Fibroblast of skin of scalp (primary cell): ENCODE measurements at regions not wholly inside any gene's neighbourhood (a gene's known extent, or its start where the extent isn't known, plus 50 kb on each side); places are given as distances from the start of the nearest gene placed in this dataset.
"Not testable (repeated sequence)": the region's sequence is repeated elsewhere in the genome, so short reads cannot be mapped to it uniquely, and the experiment has no call there.

ENCODE experiments used
- DNase-seq: peaks from one replicate; pipeline ENCODE4 v3.0.0-alpha.2; 2013

DNA sequence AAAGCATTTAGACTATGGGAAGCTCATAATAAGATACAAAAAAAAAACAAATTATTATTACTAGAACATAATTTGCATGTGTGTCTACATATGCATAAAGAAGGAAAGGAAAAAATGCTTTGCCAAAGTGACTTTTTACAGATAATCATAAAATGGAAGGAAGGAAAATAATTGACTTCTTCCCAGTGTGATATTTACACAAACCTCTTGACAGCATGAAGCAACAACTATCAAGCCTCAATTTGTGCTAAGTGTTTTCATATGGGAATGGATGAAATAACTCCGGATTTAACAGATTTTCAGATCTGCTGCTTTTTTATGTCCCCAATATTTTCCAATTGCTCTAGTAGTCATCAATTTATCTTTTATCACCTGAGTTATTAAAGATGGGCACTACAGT is 275.9 kb upstream of the REG3G start:
- no peak for DNase-seq

DNA sequence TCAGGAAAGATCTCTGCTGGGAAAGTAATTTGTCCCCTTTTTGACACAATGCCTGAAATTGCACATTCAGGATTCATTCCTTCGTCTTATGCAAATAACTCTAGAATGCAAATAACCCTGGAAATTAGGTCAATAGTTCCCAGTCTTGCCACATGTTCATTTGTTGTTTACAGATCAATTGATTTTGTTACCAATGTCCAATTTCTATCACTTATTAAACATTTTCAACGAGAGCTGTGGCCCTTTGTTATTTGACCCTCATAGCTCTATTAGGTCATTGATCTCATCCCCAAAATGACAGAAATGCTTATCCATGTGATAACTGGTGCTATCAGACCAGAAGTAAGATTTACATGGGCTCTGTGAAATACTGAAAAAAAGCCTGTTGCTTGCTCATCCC is 275.3 kb upstream of the REG3G start:
- no peak for DNase-seq

DNA sequence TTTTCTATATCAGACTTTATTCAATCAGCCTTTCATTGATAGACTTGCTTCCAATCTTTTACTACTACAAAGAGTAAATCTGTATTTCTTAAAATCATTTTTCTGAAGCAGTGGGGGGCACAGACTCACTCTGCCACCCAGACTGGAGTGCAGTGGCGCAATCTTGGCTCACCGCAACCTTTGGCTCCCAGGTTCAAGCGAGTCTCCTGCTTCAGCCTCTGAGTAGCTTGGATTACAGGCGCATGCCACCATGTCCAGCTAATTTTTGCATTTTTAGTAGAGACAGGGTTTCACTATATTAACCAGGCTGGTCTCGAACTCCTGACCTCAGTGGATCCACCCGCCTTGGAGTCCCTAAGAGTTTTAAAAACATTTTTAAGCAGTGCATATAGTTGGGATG is 270.6 kb upstream of the REG3G start:
- no peak for DNase-seq

DNA sequence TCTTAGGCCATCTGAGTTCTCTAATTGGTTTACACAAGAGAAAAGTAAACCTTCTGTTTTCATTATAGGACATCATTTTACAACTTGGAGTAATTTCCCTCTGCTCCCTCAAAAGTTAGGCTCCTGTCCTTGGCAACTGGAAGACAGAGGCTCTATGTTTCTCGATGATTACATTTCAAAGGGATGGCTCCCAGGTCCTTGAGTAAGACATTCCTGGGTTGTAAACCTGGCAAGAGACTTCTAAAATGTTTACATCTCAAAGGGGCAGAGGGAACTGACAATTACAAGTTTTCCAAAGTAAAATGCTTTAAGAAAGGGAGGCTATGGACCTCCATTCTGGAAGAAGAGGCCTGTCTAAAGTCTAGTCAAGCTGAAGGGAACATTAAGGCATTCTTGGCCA is 268.3 kb upstream of the REG3G start:
- DNase-seq: no peak

DNA sequence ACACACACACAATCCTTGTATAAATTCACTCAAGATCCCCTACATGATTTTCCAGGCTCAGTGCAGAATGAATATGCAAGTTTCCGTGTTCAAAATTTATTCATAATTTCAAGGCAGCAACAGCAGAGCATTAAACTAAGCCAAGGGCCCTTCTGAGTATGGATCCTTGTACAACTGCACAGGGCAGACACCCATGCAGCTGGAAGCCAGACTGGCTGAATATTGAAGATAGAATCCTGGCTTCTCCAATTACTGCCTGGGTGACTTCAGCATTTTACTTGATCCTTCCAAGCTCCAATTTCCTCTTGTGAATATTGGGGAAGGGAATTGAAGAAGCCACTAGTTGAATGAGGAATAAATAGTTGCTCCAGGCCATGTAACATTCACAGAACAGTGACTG is 267.9 kb upstream of the REG3G start:
- DNase-seq: no peak

DNA sequence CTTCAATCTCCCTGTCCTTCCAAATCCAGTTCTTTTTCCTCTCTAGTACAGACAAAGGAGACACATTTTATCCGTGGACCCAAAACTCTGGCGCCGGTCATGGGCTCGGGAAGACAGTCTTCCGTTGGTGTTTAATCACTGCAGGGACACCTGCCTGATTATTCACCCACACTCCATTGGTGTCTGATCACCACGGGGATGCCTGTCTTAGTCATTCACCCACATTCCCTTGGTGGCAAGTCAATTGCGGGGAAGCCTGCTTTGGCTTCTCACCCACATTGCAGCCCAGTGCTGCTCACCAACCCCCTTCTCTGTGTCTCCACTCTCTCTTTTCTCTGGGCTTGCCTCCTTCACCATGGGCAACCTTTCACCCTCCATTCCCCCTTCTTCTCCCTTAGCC is 266.7 kb upstream of the REG3G start:
- not testable (repeated sequence) for DNase-seq

DNA sequence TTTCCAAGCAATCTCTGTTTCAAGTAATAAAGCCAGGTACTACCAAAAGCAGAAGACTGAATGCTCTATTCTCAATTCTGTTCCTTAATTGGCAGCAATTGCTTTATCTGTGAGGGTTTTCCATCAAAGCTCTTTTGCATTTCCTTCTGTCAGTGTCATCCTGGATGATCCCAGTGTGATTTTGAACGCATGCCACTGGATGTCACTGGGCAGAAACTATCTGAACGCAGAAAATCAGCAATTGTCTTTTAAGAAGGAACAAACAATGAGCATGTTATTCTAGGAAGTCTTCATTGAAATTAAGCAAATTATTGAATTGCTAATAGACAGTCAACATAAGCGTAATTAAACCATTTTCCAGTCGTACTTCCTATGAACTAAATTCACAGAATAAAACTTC is 259.0 kb upstream of the REG3G start:
- no peak for DNase-seq

DNA sequence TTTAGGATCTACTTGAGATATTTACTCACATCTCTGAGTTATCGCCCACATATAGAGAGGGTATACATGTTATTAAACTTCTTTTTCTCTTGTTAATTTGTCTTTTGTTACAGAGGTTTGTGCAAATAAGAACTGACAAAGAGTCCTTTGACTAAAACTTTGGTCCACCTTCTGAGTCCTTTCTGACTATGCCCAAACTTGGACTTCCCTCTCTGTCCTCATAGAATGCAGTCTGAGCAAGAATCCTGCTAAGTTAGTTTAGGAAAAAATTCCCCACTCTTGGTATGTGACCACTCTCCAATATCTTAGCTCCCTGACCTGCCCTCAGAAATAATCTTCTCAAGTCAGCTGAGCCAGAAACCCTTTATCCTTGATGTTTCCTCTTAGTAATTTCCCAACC is 257.5 kb upstream of the REG3G start:
- no peak for DNase-seq

DNA sequence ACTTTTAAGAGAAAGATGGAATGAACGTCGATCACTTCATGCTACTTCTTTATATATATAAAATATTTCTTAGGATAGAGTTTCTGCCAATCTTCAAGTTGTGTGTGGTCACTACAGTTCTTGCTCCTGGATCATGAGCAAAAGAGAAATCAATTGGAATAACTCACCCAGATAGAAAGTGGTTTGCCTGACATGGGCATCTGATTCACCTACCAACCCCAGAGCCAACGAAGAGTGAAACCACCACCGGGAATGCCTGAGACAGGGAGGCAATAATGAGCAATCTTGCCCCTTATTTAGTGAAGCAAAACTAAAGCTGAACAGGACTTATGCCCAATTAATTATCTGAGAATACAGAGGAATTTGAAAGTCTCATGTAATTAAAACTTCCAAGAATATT is 250.2 kb upstream of the REG3G start:
- no peak for DNase-seq

DNA sequence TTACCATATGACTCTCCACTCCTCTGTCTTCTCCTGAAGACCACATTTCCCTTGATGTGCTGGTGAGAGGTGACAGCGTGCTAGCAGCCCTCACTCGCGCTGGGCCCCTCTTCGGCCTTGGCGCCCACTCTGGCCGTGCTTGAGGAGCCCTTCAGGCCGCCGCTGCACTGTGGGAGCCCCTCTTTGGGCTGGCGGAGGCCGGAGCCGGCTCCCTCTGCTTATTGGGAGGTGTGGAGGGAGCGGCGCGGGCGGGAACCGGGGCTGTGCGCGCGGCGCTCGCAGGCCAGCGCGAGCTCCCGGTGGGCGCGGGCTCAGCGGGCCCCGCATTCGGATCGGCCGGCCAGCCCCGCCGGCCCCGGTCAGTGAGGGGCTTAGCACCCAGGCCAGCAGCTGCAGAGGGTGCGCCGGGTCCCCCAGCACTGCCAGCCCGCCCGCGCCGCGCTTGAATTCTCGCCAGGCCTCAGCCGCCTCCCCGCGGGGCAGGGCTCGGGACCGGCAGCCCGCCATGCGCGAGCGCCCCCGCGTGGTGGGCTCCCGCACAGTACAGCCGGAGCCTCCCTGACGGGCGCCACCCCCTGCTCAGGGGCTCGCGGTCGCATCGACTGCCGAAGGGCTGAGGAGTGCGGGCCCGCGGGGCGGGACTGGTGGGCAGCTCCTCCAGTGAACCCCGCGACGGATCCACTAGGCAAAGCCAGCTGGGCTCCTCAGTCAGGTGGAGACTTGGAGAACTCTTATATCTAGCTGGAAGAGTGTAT is 246.6 kb upstream of the REG3G start:
- no peak for DNase-seq

DNA sequence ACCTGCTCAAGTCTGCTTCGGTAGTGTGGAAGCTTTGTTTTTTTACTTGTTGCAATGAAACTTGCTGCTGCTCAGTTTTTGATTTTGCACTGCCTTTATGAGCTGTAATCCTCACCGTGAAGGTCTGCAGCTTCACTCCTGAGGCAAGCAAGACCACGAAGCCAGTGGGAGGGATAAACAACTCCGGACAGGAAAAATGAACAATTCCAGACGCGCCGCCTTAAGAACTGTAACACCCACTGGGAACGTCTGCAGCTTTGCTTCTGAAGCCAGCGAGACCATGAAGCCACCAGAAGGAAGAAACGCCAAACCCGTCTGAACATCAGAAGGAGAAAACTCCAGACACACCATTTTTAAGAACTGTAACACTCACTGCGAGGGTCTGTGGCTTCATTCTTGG is 245.7 kb upstream of the REG3G start:
- DNase-seq: no peak

DNA sequence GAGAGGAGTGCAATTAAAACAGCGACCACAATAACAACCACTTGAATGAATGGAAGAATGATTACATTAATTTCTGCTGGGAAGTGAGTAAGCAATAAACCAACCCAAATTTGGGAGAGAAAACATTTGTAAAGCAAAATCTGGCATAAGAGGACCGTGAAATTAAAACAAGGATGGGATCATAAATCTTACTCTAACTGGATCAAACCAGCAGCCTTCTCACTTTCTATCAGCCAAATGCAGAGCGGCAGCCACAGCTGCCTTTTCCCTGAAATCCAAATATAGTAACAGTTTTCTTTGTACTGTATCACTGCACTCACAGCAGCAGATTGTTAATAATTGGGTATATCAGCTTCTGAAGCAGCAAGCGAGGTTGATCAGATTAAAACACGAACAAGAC is 245.2 kb upstream of the REG3G start:
- DNase-seq: no peak

DNA sequence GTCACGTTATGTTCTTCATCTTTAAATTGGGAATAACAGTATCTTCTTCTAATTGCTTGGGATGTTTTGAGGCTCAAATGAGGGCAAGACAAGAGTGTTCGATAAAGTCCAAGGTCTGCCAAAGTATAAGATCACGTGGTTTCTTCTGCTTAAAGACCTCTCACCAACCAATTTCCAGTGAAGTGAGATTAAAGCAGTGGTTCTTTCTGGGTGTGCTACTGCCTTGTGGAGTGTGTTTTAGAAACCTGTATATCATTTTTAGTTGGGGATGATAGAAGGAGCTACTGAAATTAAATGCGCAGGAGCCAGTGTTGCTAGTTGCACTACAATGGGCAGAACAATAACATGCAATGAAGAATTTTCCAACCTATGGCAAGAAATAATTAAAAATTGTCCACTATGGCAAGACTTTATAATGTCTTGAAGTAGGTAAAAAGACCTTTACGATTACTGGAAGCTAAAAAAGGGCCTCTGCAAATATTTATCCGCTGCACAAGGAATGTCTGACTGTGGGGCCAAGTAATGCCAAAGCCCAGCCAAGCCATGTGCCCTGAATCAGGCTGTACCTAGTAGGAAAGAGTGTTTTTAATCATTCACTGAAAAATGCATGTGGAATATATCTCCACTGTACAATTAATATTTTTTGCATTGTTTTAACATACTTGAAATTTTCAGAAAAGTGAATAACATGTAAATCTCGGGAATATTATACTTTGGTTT is 244.5 kb upstream of the REG3G start:
- no peak for DNase-seq

DNA sequence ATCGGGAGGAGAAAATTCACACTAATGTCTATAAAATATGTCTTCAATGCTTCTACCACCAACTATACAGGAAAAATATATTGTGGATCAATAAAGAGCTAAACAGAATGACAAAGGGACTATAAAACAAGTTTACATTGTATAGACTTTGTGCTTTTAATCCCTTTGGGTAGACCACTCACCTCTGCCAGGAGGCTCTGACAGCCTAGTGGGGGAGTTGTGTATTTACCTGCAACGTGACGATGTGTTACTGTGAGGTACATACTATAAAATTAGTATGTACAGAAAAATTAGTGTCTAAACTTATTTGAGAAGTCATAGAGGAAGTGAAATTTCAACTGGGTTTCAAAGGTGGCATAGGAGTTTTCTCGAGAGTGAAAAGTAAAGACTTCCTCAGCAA is 243.3 kb upstream of the REG3G start:
- DNase-seq: no peak

DNA sequence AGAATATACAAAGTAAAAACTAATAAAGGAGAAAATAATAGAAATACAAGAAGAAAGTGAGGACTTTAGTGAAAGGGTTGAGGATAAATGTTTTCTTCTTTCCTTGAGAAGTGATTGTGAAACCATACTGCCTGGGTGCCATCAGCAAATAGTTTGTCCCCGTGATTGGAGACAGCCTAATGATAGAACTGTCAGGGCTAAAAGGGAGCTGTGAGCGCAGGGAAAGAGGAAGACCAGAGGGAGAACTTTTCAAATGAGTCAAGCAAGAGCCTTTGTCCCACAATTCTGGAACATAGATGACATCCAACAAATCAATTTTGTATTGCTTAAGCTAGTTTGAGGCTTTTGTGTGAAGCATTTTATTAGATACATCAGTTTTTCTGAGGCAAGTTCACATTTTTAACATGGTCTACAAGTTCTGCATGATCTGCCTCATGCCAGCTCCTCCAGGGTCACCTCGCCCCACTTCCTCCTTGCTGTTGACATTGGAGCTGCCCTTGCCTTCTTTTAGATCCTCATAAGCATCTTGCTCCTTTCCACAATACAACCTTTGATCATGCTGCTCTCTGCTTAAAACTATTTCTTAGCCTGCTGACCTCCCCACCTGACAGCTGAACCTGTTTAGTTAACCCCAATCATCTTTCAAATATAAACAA is 213.4 kb upstream of the REG3G start:
- no peak for DNase-seq

DNA sequence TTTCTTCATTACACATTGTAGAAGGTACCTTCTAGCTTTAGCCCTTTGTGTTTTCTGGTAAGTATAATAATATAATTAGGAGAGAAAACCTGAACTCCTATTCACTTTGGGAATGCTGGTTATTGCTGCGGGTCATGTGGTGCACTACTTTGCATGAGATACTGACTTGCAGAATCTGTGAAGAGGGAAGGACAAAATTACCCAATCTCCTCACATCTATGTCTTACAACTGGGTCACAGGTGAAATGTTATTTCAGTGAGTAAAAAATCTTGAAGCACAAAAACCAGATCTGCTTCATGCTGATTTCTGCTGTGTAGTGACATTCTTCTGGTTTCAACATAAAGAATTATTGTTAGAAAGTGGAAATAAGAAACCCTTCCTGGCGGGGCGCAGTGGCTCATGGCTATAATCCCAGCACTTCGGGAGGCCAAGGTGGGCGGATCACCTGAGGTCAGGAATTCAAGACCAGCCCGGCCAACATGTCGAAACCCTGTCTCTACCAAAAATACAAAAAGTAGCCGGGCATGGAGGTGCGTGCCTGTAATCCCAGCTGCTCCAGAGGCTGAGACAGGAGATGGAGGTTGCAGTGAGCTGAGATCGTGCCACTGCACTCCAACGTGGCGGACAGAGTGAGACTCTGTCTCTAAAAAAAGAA is 211.0 kb upstream of the REG3G start:
- DNase-seq: no peak

DNA sequence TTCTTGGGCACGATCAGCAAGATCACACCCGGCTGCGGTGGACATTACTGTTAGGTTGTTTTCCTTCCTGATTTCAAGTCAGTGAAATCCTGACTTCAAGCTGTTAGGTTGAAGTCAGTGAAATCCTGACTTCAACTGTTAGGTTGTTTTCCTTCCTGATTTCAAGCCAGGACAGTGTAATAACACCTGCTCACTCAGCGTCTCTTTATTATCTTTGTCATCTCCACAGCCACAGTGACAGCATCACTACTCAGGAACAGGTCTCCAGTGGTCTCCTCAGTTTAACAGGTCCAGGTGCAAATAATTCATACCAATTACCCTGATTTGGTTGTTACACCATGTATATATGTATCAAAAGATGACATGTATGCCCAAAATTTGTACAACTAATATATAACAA is 208.1 kb upstream of the REG3G start:
- DNase-seq: no peak

DNA sequence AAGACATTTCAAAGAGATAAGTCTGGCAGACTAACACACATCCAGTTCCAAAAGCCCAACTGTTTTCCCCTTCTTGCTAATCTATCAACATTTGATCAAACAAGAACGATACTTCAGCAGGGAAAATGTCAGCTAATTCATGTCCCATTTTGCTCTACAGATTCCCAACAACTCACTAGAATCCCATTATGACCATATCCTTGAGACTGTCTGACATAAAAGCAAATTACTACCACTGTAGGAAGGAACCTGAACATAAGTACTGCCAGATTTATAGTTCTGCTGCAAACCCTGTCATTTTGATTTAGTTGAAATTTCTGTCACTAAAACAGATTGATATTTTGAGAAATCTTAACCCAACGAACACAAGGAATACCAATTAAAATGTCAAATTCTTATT is 193.0 kb upstream of the REG3G start:
- DNase-seq: no peak

DNA sequence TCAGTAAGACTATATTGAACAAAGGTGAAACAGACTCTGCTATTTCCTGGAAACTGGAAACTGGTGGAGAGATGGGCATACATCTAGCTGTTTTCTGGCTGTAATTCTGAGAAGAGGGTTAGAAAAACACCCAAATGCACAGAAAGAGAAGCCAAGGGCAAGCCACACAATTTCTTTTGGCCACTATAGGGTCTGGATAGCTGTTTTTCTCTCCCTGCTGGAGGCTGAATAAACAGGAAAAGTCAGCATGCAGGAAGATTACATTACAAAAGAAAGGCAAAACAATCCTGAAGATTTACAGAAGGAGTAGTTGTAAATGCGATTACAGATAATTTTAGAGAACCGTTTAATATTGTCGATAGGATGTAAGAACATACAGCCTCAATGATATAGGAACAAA is 186.2 kb upstream of the REG3G start:
- DNase-seq: no peak

DNA sequence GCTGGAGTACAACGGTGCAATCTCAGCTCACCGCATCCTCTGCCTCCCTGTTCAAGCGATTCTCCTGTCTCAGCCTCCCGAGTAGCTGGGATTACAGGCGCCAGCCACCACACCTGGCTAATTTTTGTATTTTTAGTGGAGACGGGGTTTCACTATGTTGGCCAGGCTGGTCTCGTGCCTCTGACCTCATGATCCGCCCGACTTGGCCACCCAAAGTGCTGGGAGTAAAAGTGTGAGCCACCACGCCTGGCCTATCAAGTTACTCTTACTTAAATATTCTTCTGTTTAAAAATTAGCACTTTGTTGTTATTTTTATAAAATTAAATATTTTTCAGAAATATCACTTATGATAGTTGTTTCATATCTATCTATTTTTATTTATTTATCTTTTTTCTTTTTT is 185.2 kb upstream of the REG3G start:
- DNase-seq: not testable (repeated sequence)

DNA sequence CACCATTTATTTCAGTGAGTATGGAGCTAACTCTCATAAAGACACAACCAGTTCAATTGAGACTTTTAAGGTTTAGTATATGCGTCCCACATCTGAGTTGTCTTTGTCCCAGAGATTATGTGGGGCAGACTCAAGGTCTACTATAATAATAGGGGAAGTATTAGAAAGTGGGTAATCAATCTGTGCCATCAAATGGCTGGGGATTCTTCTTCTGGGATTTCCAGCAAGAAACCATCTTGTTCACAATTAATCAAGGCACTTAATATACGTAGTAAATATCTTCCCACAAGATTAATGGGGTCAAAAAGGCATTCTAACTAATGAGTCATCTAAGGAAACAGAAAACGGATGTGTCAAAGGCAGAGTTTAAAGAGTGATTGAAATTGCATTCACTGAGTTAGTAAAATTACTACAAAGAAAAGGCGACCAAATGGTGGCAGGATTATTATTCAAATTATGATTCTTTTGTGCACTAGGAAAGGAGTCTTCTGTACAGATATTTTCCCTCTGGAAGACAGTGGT is 179.8 kb upstream of the REG3G start:
- DNase-seq: no peak

DNA sequence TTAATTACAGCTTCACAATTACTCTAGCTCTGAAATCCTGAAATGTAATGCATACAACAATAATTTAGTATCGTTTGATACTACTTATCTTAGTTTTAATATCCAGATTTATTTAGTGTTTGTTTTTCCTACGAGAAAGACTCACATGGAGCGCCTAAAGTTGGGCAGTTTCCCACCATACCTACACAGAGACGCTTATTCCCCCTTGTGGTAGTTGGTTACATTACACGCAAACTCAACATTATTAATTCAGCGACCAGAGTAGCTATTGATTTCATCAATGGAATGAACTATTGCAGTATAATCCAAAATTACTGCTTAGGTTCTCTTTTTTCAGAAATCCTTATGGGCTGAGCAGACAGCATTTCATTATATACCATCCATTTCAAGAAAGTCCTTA is 164.0 kb upstream of the REG3G start:
- DNase-seq: no peak

DNA sequence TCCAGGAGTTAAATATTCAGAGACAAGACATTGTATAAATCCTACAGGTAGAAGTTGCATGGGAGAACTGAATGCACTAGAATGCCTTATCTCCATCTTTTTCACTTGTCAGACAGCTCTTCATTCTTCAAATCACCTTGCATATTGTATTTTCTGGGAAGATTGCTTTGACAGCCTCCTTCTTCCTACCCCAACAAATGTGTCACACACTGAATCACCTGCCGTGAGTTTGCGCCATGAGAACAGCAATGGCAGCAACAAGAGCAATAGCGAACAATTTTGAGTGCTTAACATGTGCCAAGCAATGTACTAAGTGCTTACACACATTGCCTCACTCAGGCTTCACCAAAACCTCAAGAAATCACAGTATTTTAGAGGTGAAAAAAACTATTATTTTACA is 161.3 kb upstream of the REG3G start:
- no peak for DNase-seq
